Skeletal muscle tissue (tissue), 3 donors: ENCODE measurements at regions not wholly inside any gene's neighbourhood (a gene's known extent, or its start where the extent isn't known, plus 50 kb on each side); places are given as distances from the start of the nearest gene placed in this dataset.

Experiments
- H3K27ac ChIP-seq: one replicate; pipeline ENCODE4 v1.7.0; 2013; ENCODE audit warnings: mild to moderate bottlenecking, low read depth, low read length, inconsistent platforms
- H3K27me3 ChIP-seq, 3 donors: one replicate each; pipeline ENCODE4 v1.7.0; 2013; ENCODE audit warnings: low read length in 3 of 3; ENCODE audit not compliant: control insufficient read depth in 3 of 3, insufficient read depth in 3 of 3
- H3K36me3 ChIP-seq, 3 donors: one replicate each; pipeline ENCODE4 v1.7.0; 2013; ENCODE audit warnings: low read length in 3 of 3; ENCODE audit not compliant: control insufficient read depth in 3 of 3, insufficient read depth in 3 of 3
- H3K4me1 ChIP-seq, 3 donors: one replicate each; pipeline ENCODE4 v1.7.0; 2013; ENCODE audit warnings: low read length in 3 of 3, mild to moderate bottlenecking in 3 of 3; ENCODE audit not compliant: control insufficient read depth in 3 of 3, insufficient read depth in 3 of 3
- H3K4me3 ChIP-seq, 3 donors: one replicate each; pipeline ENCODE4 v1.7.0; 2013; ENCODE audit warnings: low read length in 3 of 3
- H3K9ac ChIP-seq, 3 donors: one replicate each; pipeline ENCODE4 v1.7.0; 2013; ENCODE audit warnings: low read length in 3 of 3, mild to moderate bottlenecking in 3 of 3, moderate library complexity in 2 of 3, low read depth in 1 of 3
- H3K9me3 ChIP-seq, 3 donors: one replicate each; pipeline ENCODE4 v1.7.0; 2013; ENCODE audit warnings: low read length in 3 of 3; ENCODE audit not compliant: control insufficient read depth in 3 of 3
- donor health status: Osteomylitis.

GRCh38 chr6:1510239-1510638, 99.5 kb upstream of the FOXC1 start:
- Histone ChIP-seq H3K36me3 (no peaks in the 10 kb centered on the region), H3K4me1 (no peaks in the 10 kb centered on the region), H3K4me3 (no peak overlapping the region), H3K9ac (no peak overlapping the region), H3K27me3 (peaks cover 3 to 6% (median 5%) of the 10 kb centered on the region in 3 donors), H3K27ac (no peak overlapping the region), H3K9me3 (no peaks in the 10 kb centered on the region)

GRCh38 chr6:1513215-1513780, 96.4 kb upstream of the FOXC1 start:
- Histone ChIP-seq H3K36me3 (no peaks in the 10 kb centered on the region), H3K4me1 (no peaks in the 10 kb centered on the region), H3K9ac (no peak overlapping the region), H3K4me3 (no peak overlapping the region), H3K27ac (no peak overlapping the region), H3K9me3 (no peaks in the 10 kb centered on the region), H3K27me3 (peaks cover 0 to 3% (median 0%) of the 10 kb centered on the region in 3 donors)

GRCh38 chr6:1514078-1514477, 95.6 kb upstream of the FOXC1 start:
- H3K9ac ChIP-seq, result no peak overlapping the region

GRCh38 chr6:1515280-1515679, 94.4 kb upstream of the FOXC1 start:
- Histone ChIP-seq H3K27ac (no peak overlapping the region), H3K36me3 (no peaks in the 10 kb centered on the region), H3K4me1 (no peaks in the 10 kb centered on the region), H3K9ac (no peak overlapping the region), H3K27me3 (peaks cover 0 to 4% (median 3%) of the 10 kb centered on the region in 3 donors), H3K9me3 (peaks cover 0 to 6% (median 2%) of the 10 kb centered on the region in 3 donors), H3K4me3 (no peak overlapping the region)

More at GRCh38 chr6:1514078-1514477, 95.6 kb upstream of the FOXC1 start:
- Histone ChIP-seq H3K9me3 (peaks cover 0 to 3% (median 2%) of the 10 kb centered on the region in 3 donors), H3K36me3 (no peaks in the 10 kb centered on the region), H3K4me3 (no peak overlapping the region), H3K4me1 (no peaks in the 10 kb centered on the region), H3K27ac (no peak overlapping the region), H3K27me3 (peaks cover 0 to 4% (median 3%) of the 10 kb centered on the region in 3 donors)

GRCh38 chr6:1515781-1516180, 93.9 kb upstream of the FOXC1 start:
- peaks cover 0 to 6% (median 2%) of the 10 kb centered on the region in 3 donors for H3K9me3 ChIP-seq
- H3K27me3 ChIP-seq, result peaks cover 0 to 4% (median 3%) of the 10 kb centered on the region in 3 donors
- no peak overlapping the region for H3K9ac ChIP-seq
- H3K27ac ChIP-seq, result no peak overlapping the region
- H3K4me1 ChIP-seq, result no peaks in the 10 kb centered on the region
- H3K4me3 ChIP-seq, result no peak overlapping the region
- H3K36me3 ChIP-seq, result no peaks in the 10 kb centered on the region

- Histone ChIP-seq H3K4me3 (no peak overlapping the region), H3K27me3 (peaks cover 2 to 9% (median 4%) of the 10 kb centered on the region in 3 donors), H3K9me3 (peaks cover 0 to 6% (median 2%) of the 10 kb centered on the region in 3 donors), H3K4me1 (no peaks in the 10 kb centered on the region), H3K27ac (no peak overlapping the region), H3K36me3 (no peaks in the 10 kb centered on the region), H3K9ac (no peak overlapping the region)
These were observed 92.8 kb upstream of the FOXC1 start for GRCh38 chr6:1516742-1517520.

GRCh38 chr6:1518855-1519254, 90.9 kb upstream of the FOXC1 start:
- no peak overlapping the region for H3K27ac ChIP-seq
- no peak overlapping the region for H3K9ac ChIP-seq
- H3K9me3 ChIP-seq, result peaks cover 0 to 6% (median 2%) of the 10 kb centered on the region in 3 donors
- no peak overlapping the region for H3K4me3 ChIP-seq
- peaks cover 18 to 26% (median 18%) of the 10 kb centered on the region in 3 donors for H3K27me3 ChIP-seq
- H3K36me3 ChIP-seq, result no peaks in the 10 kb centered on the region
- H3K4me1 ChIP-seq, result peaks cover 0 to 3% (median 1%) of the 10 kb centered on the region in 3 donors

GRCh38 chr6:1519597-1519996, 90.1 kb upstream of the FOXC1 start:
- Histone ChIP-seq H3K4me3 (no peak overlapping the region), H3K4me1 (peaks cover 5 to 8% (median 7%) of the 10 kb centered on the region in 3 donors), H3K9me3 (peaks cover 0 to 6% (median 2%) of the 10 kb centered on the region in 3 donors), H3K36me3 (no peaks in the 10 kb centered on the region), H3K27ac (no peak overlapping the region), H3K9ac (no peak overlapping the region), H3K27me3 (peaks cover 18 to 26% (median 21%) of the 10 kb centered on the region in 3 donors)

GRCh38 chr6:1522779-1523178, 86.9 kb upstream of the FOXC1 start:
- H3K4me3 ChIP-seq, result no peak overlapping the region
- no peak overlapping the region for H3K9ac ChIP-seq
- H3K9me3 ChIP-seq, result peaks cover 0 to 6% (median 2%) of the 10 kb centered on the region in 3 donors
- H3K27ac ChIP-seq, result no peak overlapping the region
- peaks cover 18 to 23% (median 21%) of the 10 kb centered on the region in 3 donors for H3K27me3 ChIP-seq
- no peaks in the 10 kb centered on the region for H3K36me3 ChIP-seq
- peaks cover 22 to 28% (median 27%) of the 10 kb centered on the region in 3 donors for H3K4me1 ChIP-seq

- Histone ChIP-seq H3K4me1 (peaks cover 22 to 28% (median 27%) of the 10 kb centered on the region in 3 donors), H3K36me3 (no peaks in the 10 kb centered on the region), H3K9me3 (peaks cover 0 to 3% (median 0%) of the 10 kb centered on the region in 3 donors), H3K27me3 (peaks cover 14 to 23% (median 21%) of the 10 kb centered on the region in 3 donors), H3K27ac (no peak overlapping the region), H3K4me3 (peak overlapping the region in 2 of 3 donors; percentile 42 to 45), H3K9ac (no peak overlapping the region)
These were observed 85.7 kb upstream of the FOXC1 start for GRCh38 chr6:1524040-1524480.
